HPDE6-E6E7 (cell line): ENCODE measurements at regions not wholly inside any gene's neighbourhood (a gene's known extent, or its start where the extent isn't known, plus 50 kb on each side); places are given as distances from the start of the nearest gene placed in this dataset.
"Not testable (repeated sequence)": the region's sequence is repeated elsewhere in the genome, so short reads cannot be mapped to it uniquely, and the experiment has no call there.

Source experiments
- DNase-seq: peaks from one replicate; pipeline ENCODE4 v3.0.0; 2011; ENCODE audit warnings: missing footprints; ENCODE audit errors: extremely low spot score

- DNase-seq = no peak
These were observed 262.7 kb downstream of the REEP3 start for GRCh38 chr10:63783882-63784281.

- no peak for DNase-seq
These were observed 267.1 kb downstream of the REEP3 start for GRCh38 chr10:63788152-63788821.

DNA sequence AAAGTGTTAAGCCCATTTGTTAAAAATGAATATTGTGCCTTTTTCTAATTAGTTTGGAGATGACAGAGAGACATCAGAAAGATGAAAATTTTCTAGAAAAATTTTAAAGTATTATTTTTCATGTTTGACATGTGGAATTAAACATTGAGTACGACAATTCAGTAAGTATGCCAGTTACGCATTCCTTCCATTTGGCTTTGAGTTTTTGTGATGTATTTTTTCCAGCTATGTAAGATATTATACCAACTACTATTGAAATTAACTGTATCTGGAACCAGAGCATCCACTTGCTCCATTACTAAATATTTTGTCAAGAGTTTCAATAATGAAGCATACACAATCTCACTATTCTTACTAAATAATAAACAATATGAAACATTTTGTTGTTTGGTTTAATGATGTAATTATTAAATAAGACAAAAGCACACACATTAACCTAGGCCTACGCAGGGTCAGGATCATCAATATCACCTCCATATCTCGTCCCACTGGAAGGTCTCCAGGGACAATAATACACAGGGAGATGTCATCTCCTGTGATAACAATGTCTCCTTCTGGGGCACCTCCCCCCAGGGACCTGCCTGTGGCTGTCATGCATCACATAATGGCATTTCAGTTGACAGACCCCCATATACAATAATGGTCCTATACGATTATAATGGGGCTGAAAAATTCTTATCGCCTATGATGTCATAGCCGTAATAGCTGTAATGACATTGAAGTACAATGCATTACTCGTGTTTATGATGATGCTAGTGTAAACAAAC, 274.1 kb downstream of the REEP3 start:
- no peak for DNase-seq

GRCh38 chr10:63798599-63799498, 277.6 kb downstream of the REEP3 start:
- peak; percentile 46 for DNase-seq

- DNase-seq = no peak
These were observed 278.5 kb downstream of the REEP3 start for GRCh38 chr10:63799521-63800300.

DNA sequence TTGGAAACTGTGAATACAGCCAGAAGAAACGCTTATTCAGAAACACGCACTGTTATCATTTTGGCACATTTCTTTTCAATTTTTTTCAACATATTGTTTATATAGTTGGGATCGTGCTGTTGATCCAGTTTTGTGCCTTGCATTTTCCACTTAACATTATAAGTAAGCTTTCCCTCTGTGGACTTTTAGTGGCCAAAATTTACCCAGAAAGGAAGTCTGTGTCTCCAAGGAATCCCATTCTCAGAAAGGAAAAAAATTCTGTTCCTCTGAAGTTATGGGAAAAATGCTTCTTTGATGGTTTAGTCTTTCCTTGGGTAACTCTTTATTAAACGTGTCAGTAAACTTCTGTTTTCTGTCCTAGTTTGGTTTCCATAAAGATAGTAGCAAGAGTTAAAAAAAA, 280.0 kb downstream of the REEP3 start:
- no peak for DNase-seq

GRCh38 chr10:63806330-63806729, 285.1 kb downstream of the REEP3 start:
- no peak for DNase-seq

DNA sequence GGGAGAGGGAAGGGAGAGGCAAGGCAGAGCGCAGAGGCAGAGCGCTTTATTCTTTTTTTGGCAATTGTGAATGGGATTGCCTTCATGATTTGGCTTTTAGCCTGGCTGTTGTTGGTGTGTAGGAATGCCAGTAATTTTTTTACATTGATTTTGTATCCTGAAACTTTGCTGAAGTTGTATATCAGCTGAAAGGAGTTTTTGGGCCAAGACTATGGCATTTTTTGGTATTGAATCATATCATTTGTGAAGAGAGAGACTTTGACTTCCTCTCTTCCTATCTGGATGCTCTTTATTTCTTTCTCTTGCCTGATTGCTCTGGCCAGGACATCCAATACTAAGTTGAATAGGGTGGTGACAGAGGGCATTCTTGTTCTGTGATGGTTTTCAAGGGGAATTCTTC, 291.3 kb downstream of the REEP3 start:
- DNase-seq = no peak

DNA sequence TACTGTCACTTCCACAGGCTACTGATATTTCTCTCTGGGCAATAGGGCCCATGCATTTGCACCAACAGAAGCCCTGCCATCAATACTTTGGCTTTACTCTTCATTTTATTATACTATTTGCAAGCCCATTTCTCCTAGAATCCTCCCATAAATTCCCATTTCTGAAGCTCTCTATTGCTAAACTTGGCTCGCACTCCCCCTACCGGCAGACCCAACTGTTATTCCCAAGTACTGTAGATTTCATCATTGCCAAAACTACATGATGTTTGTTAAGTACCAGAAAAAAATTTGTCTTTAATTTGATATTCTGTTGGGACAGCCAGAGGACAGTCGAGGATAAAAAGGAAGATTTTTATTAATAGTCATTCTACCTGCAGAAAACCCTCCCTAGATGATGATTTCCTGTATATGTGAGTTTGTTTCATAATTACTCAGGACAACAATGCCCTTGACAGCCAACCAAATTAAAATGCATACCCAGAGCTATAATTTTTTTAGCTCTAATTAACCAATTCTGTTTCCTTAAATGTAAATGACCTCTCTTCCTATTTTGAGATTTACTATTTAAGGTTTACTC, 298.6 kb downstream of the REEP3 start:
- DNase-seq = peak; percentile 15

- DNase-seq = no peak
These were observed 301.3 kb downstream of the REEP3 start for GRCh38 chr10:63822496-63822895.

DNA sequence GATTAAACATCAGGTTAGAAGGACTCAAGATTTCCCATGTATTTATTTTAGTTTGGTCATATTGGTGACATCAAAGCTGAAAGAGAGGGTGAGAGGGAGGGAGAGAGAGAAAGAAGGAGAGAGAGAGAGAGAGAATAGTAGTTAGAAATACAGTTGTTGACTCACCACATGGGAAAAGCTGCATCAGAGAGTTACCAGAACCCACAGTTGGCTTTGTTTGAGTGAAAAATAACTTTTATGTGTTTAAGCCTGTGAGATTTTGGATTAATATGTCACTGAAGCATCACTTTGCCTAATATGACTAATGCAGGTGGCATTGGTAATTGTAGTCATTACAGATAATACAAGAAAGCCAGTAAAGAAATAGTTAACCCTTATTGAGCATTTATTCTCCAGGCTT, 303.9 kb downstream of the REEP3 start:
- no peak for DNase-seq

GRCh38 chr10:63825766-63826165, 304.6 kb downstream of the REEP3 start:
- no peak for DNase-seq

- not testable (repeated sequence) for DNase-seq
These were observed 305.8 kb downstream of the REEP3 start for GRCh38 chr10:63827018-63827417.

- DNase-seq = no peak
These were observed 307.8 kb downstream of the REEP3 start for GRCh38 chr10:63829020-63829419.

- no peak for DNase-seq
These were observed 308.5 kb downstream of the REEP3 start for GRCh38 chr10:63829573-63830149.

- DNase-seq = no peak
These were observed 311.5 kb downstream of the REEP3 start for GRCh38 chr10:63832686-63833085.

GRCh38 chr10:63833411-63834060, 312.3 kb downstream of the REEP3 start:
- DNase-seq = no peak

DNA sequence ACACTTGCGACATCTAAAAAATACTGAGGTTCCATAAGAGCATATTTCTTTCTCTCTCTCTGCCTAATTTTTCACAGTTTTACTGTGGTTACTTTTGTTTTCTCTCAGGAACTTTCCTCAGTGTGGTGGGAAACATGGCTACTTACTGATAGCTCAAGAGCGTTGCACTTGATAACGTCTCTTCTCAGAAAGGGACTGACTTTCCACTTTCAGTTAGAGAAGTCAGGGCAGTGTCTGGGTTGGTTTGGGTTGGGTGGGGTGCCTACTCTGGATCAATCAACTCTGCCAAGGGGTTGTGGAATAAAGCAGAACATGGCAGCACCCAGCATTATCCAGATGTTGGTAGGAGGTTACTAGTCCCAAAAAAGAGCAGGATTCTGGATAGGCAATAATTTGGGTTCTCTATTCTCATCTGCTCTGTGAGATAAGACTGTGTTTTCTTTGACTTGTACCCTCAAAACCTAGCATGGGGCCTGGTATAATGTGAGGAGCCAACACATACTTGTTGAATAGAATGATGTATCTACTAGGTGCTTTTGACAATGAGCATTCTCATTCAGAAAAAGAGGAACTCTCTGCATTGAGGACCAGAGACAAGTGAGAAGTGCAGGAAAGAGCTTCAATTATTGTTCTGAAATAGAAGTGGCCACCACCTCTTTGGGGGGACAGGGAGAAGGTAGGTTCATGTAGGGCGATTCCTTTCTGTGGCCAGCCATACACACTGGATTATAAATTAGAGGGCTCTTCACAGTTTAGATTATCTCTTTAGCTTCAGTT, 315.7 kb downstream of the REEP3 start:
- DNase-seq = no peak

- no peak for DNase-seq
These were observed 320.6 kb downstream of the REEP3 start for GRCh38 chr10:63841761-63842160.

GRCh38 chr10:63843107-63843506, 321.9 kb downstream of the REEP3 start:
- no peak for DNase-seq
